GM12891 (cell line): ENCODE measurements at regions not wholly inside any gene's neighbourhood (a gene's known extent, or its start where the extent isn't known, plus 50 kb on each side); places are given as distances from the start of the nearest gene placed in this dataset.

Experiments used
- POLR2A ChIP-seq: IDR thresholded peaks from 2 replicates; pipeline ENCODE4 v1.6.1; 2011; ENCODE audit warnings: low read depth, low read length, control low read depth
- POLR2AphosphoS5 ChIP-seq: IDR thresholded peaks from 2 replicates; pipeline ENCODE4 v1.6.1; 2011; ENCODE audit warnings: low read depth, low read length, control low read depth

GRCh38 chr1:59176471-59176870, 120.4 kb upstream of the FGGY start:
- TF ChIP-seq POLR2A (no peak), POLR2AphosphoS5 (no peak)
